HEK293 (cell line): ENCODE measurements at regions not wholly inside any gene's neighbourhood (a gene's known extent, or its start where the extent isn't known, plus 50 kb on each side); places are given as distances from the start of the nearest gene placed in this dataset.

Experiments
- CTCF ChIP-seq: fragments of 450-650 bp; formaldehyde crosslinking; IDR thresholded peaks from 2 replicates; pipeline ENCODE4 v1.5.1; 2016; ENCODE audit warnings: missing biosample characterization, missing genetic modification characterization
- YY1 ChIP-seq: fragments of 450-650 bp; formaldehyde crosslinking; IDR thresholded peaks from 2 replicates; pipeline ENCODE4 v1.5.1; 2018; ENCODE audit warnings: missing biosample characterization, missing genetic modification characterization
- ZBTB10 ChIP-seq: fragments of 450-650 bp; formaldehyde crosslinking; IDR thresholded peaks from 2 replicates; pipeline ENCODE4 v1.5.1; 2016; ENCODE audit warnings: missing biosample characterization, missing genetic modification characterization
- ZNF747 ChIP-seq: fragments of 450-650 bp; formaldehyde crosslinking; IDR thresholded peaks from 2 replicates; pipeline ENCODE4 v1.5.1; 2016; ENCODE audit warnings: missing biosample characterization, missing genetic modification characterization

- TF ChIP-seq CTCF (tag by site-specific recombination): no peak
- no peak for TF ChIP-seq YY1 (tag by site-specific recombination)
- no peak for TF ChIP-seq ZBTB10 (tag by site-specific recombination)
- TF ChIP-seq ZNF747 (tag by site-specific recombination): no peak
These were observed 70.8 kb upstream of the SMIM23 start for GRCh38 chr5:171714851-171715250.
